ENCODE measurements at regions not wholly inside any gene's neighbourhood (a gene's known extent, or its start where the extent isn't known, plus 50 kb on each side); places are given as distances from the start of the nearest gene placed in this dataset.

- H3K27me3 ChIP-seq (ENCODE audit: insufficient read depth, low read length): no peaks in the 10 kb centered on the region
- no peak overlapping the region for H2BK120ac ChIP-seq (ENCODE audit: low read depth, low read length, poor library complexity, severe bottlenecking)
- H2BK12ac ChIP-seq (ENCODE audit: insufficient read length, low read depth, low read length): no peak overlapping the region
- Mint-ChIP-seq H3K4me1 (peaks cover 0 to 3% of the 10 kb centered on the region in 2 experiments; a peak in 2 of 4 replicates), H3K9me3 (peaks cover 4 to 9% of the 10 kb centered on the region in 2 experiments; a peak in 2 of 5 replicates), H3K4me3 (no peak overlapping the region), H3K36me3 (ENCODE audit: insufficient read depth in 1 of 3, low read depth in 3 of 3) (no peaks in the 10 kb centered on the region), H3K27ac (no peak overlapping the region), H3K27me3 (ENCODE audit: low read depth) (peaks cover 12% of the 10 kb centered on the region)
- no peak overlapping the region for H3K14ac ChIP-seq (ENCODE audit: insufficient read depth, low read length)
- H2BK15ac ChIP-seq (ENCODE audit: low read depth, low read length): no peak overlapping the region
- TF ChIP-seq, protein P1, sequence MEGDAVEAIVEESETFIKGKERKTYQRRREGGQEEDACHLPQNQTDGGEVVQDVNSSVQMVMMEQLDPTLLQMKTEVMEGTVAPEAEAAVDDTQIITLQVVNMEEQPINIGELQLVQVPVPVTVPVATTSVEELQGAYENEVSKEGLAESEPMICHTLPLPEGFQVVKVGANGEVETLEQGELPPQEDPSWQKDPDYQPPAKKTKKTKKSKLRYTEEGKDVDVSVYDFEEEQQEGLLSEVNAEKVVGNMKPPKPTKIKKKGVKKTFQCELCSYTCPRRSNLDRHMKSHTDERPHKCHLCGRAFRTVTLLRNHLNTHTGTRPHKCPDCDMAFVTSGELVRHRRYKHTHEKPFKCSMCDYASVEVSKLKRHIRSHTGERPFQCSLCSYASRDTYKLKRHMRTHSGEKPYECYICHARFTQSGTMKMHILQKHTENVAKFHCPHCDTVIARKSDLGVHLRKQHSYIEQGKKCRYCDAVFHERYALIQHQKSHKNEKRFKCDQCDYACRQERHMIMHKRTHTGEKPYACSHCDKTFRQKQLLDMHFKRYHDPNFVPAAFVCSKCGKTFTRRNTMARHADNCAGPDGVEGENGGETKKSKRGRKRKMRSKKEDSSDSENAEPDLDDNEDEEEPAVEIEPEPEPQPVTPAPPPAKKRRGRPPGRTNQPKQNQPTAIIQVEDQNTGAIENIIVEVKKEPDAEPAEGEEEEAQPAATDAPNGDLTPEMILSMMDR (conservative IDR thresholded peaks at IDR 0.05): peak; percentile 65
- H4K8ac ChIP-seq (replicated peaks; ENCODE audit: insufficient read length, low read depth, low read length): no peak overlapping the region
- no peak overlapping the region for H3K4me2 ChIP-seq (ENCODE audit: insufficient read depth, insufficient read length, low read length)
- no peak overlapping the region for H4K91ac ChIP-seq (ENCODE audit: insufficient read length, low read depth, low read length)
- no peak overlapping the region for H2AFZ ChIP-seq (ENCODE audit: low read length)
- no peaks in the 10 kb centered on the region for H3K23me2 ChIP-seq (ENCODE audit: insufficient read length, low read depth, low read length, poor library complexity, severe bottlenecking)
- H3T11ph ChIP-seq (ENCODE audit: low read length): no peak overlapping the region
- H3K9me3 ChIP-seq (ENCODE audit: control insufficient read depth, low read depth, low read length): no peaks in the 10 kb centered on the region
- no peak overlapping the region for H2BK20ac ChIP-seq (ENCODE audit: low read depth, low read length, poor library complexity, severe bottlenecking)
- no peak overlapping the region for H4K5ac ChIP-seq (ENCODE audit: insufficient read length, low read depth, low read length)
- no peak overlapping the region for H3K27ac ChIP-seq (ENCODE audit: insufficient read length, low read depth, low read length)
- no peaks in the 10 kb centered on the region for H4K20me1 ChIP-seq (ENCODE audit: control insufficient read depth, insufficient read depth, insufficient read length)
- no peak overlapping the region for H3K4ac ChIP-seq (ENCODE audit: low read depth, low read length)
- H3K4me1 ChIP-seq (ENCODE audit: insufficient read depth, low read length): no peaks in the 10 kb centered on the region
- H3K79me1 ChIP-seq (ENCODE audit: insufficient read depth, low read depth, low read length, poor library complexity, severe bottlenecking): no peaks in the 10 kb centered on the region
- H3K9ac ChIP-seq (ENCODE audit: extremely low read depth, insufficient read length, low read length): no peak overlapping the region
- no peak overlapping the region for H2BK5ac ChIP-seq (ENCODE audit: insufficient read length, low read length)
- H3K23ac ChIP-seq (ENCODE audit: insufficient read length, low read depth, low read length): no peak overlapping the region
- H3K79me2 ChIP-seq (ENCODE audit: insufficient read depth, low read length): no peaks in the 10 kb centered on the region
- no peak overlapping the region for H2AK5ac ChIP-seq (ENCODE audit: insufficient read length, low read length)
- no CpG with 5 or more reads among the region's 7 CpGs for WGBS (ENCODE audit: extremely low coverage, insufficient read length, low lambda C conversion rate)
- no peak overlapping the region for H3K18ac ChIP-seq (ENCODE audit: insufficient read length, low read depth, low read length)
- DNase-seq: peak; percentile 73
- H3K56ac ChIP-seq (ENCODE audit: insufficient read length, low read depth, low read length): no peak overlapping the region
Observed at GRCh38 chr14:89013098-89013504, 188.7 kb downstream of the TTC8 start.
